ENCODE measurements at regions not wholly inside any gene's neighbourhood (a gene's known extent, or its start where the extent isn't known, plus 50 kb on each side); places are given as distances from the start of the nearest gene placed in this dataset.
"Not testable (repeated sequence)": the region's sequence is repeated elsewhere in the genome, so short reads cannot be mapped to it uniquely, and the experiment has no call there.

GRCh38 chr5:120936652-120937051 is 472.6 kb downstream of the PRR16 start:
- no peaks in the 10 kb centered on the region for H3K27me3 ChIP-seq
- H3K4me1 ChIP-seq = no peaks in the 10 kb centered on the region
- no peaks in the 10 kb centered on the region for H3K36me3 ChIP-seq
- WGBS, 2 donors (ENCODE audit: low coverage in 1 of 2) = 88% methylated on average over 31 of the region's 31 CpGs; no CpG with 5 or more reads in 1 of the 2 donors
- no peaks in the 10 kb centered on the region for H3K9me3 ChIP-seq
- no peak overlapping the region for H3K4me3 ChIP-seq
- no peak for DNase-seq
- TF ChIP-seq CTCF (IDR thresholded peaks at IDR 0.05) (no peak), POLR2A (IDR thresholded peaks at IDR 0.05) (no peak), POLR2AphosphoS5 (IDR thresholded peaks at IDR 0.05) (no peak), EP300 (IDR thresholded peaks at IDR 0.05; ENCODE audit: low read depth) (no peak)
- intact Hi-C loops (cut with DNase I; ENCODE audit: low total_unique reads) (no loop called here), in situ Hi-C loops (cut with MboI; ENCODE audit: low pct_ligation_motif_present in 1 of 4, low pct_unique_long_range_greater_than_20kb in 1 of 4, low sequenced_read_pairs in 3 of 4) (no loop called here)
- no peak overlapping the region for H3K27ac ChIP-seq

- H3K36me3 ChIP-seq = no peaks in the 10 kb centered on the region
- whole genome bisulfite sequencing, 2 donors (ENCODE audit: low coverage in 1 of 2) = 33 to 52% methylated on average over 1 of the region's 1 CpG
- H3K4me1 ChIP-seq = no peaks in the 10 kb centered on the region
- in situ Hi-C loops (cut with MboI; ENCODE audit: low pct_ligation_motif_present in 1 of 4, low pct_unique_long_range_greater_than_20kb in 1 of 4, low sequenced_read_pairs in 3 of 4) = no loop called here
- TF ChIP-seq EP300 (IDR thresholded peaks at IDR 0.05; ENCODE audit: low read depth) (no peak), POLR2AphosphoS5 (IDR thresholded peaks at IDR 0.05) (no peak), CTCF (IDR thresholded peaks at IDR 0.05) (no peak), POLR2A (IDR thresholded peaks at IDR 0.05) (no peak)
- no peak for DNase-seq
- H3K27ac ChIP-seq = no peak overlapping the region
- intact Hi-C loops (cut with DNase I; ENCODE audit: low total_unique reads) = no loop called here
- no peaks in the 10 kb centered on the region for H3K27me3 ChIP-seq
- no peak overlapping the region for H3K4me3 ChIP-seq
- no peaks in the 10 kb centered on the region for H3K9me3 ChIP-seq
Observed at GRCh38 chr5:120938604-120939003, 474.5 kb downstream of the PRR16 start.

DNA sequence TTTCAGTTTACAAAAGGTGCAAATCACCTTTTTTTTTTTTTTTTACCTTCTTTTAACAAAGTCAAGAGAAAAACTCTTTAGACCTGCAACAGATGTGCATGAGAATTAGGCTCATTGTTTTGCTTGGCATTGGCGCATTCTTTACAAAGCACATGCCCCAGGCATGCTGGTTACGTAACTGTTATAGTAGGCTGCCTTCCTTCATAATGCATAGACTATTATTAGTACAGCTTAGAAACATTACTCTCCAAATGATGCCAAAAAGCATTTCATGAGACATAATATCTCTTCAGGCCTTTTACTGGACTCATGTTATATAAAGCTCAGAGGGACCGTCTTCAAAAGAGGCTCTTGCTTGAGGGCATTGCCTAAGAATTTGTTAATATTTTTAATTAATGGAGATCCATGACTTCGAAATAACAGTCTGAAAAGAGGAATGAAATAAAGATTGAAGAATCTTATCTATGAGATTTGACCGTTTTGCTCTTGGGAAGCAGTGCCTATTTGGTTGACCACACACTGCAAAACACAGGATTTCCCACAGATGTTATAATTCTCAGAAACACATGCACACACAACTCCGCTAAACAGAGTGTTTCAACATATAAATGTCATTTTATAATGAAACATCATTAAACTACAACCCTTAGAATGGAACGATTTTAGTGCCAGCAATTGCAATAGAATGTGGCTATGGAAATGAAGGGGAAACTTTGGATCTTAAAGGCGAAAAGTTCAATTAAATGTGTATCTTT is 478.7 kb downstream of the PRR16 start:
- in situ Hi-C loops (cut with MboI; ENCODE audit: low pct_ligation_motif_present in 1 of 4, low pct_unique_long_range_greater_than_20kb in 1 of 4, low sequenced_read_pairs in 3 of 4) = no loop called here
- WGBS, 2 donors (ENCODE audit: low coverage in 1 of 2) = 66 to 70% methylated on average over 8 of the region's 8 CpGs

GRCh38 chr5:120949596-120949995 is 485.5 kb downstream of the PRR16 start:
- H3K27me3 ChIP-seq; intact Hi-C loops (cut with DNase I; ENCODE audit: low total_unique reads); in situ Hi-C loops (cut with MboI; ENCODE audit: low pct_ligation_motif_present in 1 of 4, low pct_unique_long_range_greater_than_20kb in 1 of 4, low sequenced_read_pairs in 3 of 4); H3K27ac ChIP-seq; H3K36me3 ChIP-seq; DNase-seq; H3K4me3 ChIP-seq; H3K4me1 ChIP-seq; H3K9me3 ChIP-seq: not testable (repeated sequence)
- WGBS, 2 donors (ENCODE audit: low coverage in 1 of 2) = 61% methylated on average over 4 of the region's 4 CpGs; no CpG with 5 or more reads in 1 of the 2 donors

More for the DNA sequence above, 478.7 kb downstream of the PRR16 start:
- H3K4me3 ChIP-seq = no peak overlapping the region
- no peak for DNase-seq
- H3K27me3 ChIP-seq = no peaks in the 10 kb centered on the region
- TF ChIP-seq CTCF (IDR thresholded peaks at IDR 0.05) (no peak), POLR2A (IDR thresholded peaks at IDR 0.05) (no peak)
- no peaks in the 10 kb centered on the region for H3K4me1 ChIP-seq
- no peaks in the 10 kb centered on the region for H3K36me3 ChIP-seq
- intact Hi-C loops (cut with DNase I; ENCODE audit: low total_unique reads) = no loop called here
- no peaks in the 10 kb centered on the region for H3K9me3 ChIP-seq
- no peak overlapping the region for H3K27ac ChIP-seq

GRCh38 chr5:120953445-120953844 is 489.3 kb downstream of the PRR16 start:
- intact Hi-C loops (cut with DNase I; ENCODE audit: low total_unique reads); H3K27me3 ChIP-seq; H3K4me1 ChIP-seq; H3K9me3 ChIP-seq; H3K4me3 ChIP-seq; DNase-seq; H3K27ac ChIP-seq; H3K36me3 ChIP-seq; in situ Hi-C loops (cut with MboI; ENCODE audit: low pct_ligation_motif_present in 1 of 4, low pct_unique_long_range_greater_than_20kb in 1 of 4, low sequenced_read_pairs in 3 of 4): not testable (repeated sequence)
- WGBS, 2 donors (ENCODE audit: low coverage in 1 of 2) = 66 to 83% methylated on average over 1 to 2 of the region's 2 CpGs

Data from transverse colon (tissue), 4 donors.